Renal cortical epithelial cell (primary cell): ENCODE measurements at regions not wholly inside any gene's neighbourhood (a gene's known extent, or its start where the extent isn't known, plus 50 kb on each side); places are given as distances from the start of the nearest gene placed in this dataset.

Source experiments
- DNase-seq: peaks from one replicate; pipeline ENCODE4 v3.0.0-alpha.2; 2011; ENCODE audit warnings: low read depth

DNA sequence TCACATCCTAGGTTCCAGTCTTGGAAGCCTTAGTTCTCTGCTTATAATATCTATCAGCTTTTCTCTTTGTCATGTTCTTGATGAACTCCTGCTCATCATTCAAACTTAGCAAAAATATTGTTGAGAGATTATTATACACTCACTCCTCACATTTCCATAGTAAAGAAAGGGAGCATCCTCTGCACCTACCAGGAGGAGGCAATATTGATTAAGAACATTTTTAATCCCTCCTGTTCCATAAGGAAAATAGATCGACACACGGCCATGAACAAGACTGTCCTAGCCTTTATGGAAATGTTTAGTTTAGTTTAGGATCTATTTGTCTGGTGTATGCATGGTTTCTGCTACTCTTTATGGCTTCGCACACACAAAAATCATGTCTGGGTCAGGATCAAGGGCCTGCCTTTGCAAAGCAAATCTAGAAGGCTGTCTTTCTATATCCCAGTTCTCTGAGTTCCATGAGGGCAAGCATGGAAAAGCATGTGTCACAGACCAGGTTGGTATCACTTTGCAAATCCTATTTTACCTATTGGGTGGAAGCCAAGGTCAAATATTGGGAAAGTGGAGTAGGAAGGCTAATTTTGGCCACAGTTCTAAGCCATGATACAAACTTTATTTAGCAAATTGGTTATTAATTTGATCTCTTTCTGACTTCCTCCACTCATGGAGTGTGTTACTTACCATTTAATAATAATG, 164.4 kb downstream of the MDFIC start:
- no peak for DNase-seq

DNA sequence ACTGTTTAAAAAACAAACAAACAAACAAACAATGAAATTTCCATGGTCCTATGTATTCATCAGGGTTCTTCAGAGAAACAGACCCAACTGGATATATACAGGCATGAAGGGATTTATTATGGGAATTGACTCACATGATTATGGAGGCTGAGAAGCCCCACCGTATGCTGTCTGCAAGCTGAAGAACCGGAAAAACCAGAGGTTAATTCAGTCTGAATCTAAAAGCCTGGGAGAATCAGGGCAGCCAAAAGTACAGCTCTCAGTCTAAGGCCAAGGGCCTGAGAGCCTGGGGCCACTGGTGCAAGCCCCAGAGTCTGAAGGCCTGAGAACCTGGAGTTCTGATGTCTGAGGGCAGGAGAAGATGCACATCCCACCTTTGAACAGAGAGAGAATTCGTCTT, 163.5 kb downstream of the MDFIC start:
- DNase-seq, result no peak

DNA sequence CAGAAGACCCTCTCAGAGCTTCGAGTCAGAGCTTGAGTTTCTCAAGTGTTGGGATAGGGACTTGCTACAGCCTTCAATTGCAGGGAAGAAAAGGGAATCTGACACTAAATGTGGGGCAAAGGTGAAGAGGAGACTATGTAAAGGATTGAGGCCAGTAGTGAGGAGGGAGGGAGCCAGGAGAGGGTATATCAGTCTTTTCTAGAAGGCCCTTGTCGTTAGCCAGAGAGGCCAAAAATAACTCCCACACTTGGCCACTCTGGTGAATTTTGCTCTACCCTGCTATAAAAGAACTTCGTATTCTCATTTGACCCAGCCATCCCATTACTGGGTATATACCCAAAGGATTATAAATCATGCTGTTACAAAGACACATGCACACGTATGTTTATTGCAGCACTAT, 162.0 kb downstream of the MDFIC start:
- no peak for DNase-seq

DNA sequence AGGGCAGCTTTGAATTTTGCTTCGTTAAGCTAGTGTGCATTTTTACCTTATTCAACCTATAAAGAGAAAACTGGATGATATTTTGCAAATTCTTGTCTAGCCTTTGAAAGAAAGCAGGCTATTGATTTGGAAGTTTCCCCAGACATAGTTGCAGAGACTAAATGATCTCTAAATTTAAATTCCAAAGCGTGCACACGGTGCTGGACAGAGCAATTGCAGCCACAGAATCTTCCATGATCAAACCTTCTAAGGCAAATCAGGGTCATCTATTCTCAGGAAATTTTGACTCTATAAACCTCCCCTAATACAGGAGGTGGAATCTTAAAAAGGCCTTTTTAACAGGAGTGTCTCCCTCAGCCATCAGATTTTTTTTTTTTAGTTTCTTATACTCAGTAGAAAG, 159.9 kb downstream of the MDFIC start:
- no peak for DNase-seq

DNA sequence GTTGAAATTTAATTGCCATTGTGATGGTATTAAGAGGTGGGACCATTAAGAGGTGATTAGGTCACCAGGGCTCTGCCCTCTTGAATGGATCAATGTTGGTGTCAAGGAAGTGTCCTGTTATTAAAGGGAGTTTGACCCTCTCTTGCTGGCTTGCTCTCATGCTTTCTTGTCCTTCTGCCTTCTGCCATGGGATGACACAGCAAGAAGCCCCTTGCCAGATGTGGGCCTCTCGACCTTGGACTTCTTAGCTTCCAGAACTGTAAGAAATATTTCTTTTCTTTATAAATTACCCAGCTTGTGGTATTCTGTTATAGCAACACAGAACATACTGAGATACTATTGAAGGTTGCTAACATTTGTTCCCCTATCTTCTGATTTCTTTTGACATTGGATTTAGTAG, 157.0 kb downstream of the MDFIC start:
- DNase-seq, result no peak

DNA sequence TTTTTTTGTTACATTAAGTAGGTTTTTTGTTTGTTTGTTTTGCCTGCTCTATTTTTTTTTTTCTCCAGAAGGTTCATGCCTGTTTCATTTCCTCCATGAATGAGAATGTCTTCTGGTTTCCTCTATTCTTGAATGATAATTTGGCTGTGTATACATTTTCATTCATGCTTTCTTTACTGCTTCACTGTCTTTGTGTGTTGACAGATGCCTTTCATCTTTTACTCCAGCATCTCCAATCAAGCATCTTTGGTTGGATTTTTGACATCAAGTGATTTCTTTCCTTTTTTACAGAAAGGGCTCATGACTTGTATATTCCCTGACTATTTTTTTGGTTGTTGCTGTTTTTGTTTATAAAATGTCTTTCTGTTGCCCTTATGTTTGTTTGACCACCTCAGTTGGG, 156.5 kb downstream of the MDFIC start:
- no peak for DNase-seq

DNA sequence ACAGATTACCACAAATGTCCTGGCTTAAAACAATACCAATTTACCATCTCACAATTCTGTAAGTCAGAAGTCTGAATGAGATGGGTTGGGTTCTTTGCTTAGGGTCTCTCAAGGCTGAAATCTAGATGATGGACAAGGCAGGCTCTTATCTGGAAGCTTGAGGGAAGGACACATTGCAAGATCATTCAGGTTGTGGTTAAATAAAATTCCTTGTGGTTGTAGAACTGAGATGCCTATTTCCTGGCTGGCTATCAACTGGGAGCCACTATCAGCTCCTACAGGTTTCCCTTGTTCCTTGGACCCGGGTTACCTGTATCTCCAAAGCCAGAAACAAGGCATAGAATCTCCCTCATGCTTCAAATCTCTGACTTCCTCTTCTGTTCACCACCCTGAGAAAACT, 148.4 kb downstream of the MDFIC start:
- peak; percentile 33 for DNase-seq
